ENCODE measurements at regions not wholly inside any gene's neighbourhood (a gene's known extent, or its start where the extent isn't known, plus 50 kb on each side); places are given as distances from the start of the nearest gene placed in this dataset.
"Not testable (repeated sequence)": the region's sequence is repeated elsewhere in the genome, so short reads cannot be mapped to it uniquely, and the experiment has no call there.

- H3K4me3 ChIP-seq (ENCODE audit: control insufficient read depth, low read depth, low read length), result no peak overlapping the region
- TF ChIP-seq CTCF (conservative IDR thresholded peaks at IDR 0.05; ENCODE audit: control insufficient read depth, insufficient read depth, low read depth, low read length), result no peak
- DNase-seq (ENCODE audit: low read depth), result no peak
Measured at GRCh38 chr16:10250137-10250828, 68.1 kb upstream of the GRIN2A start.

GRCh38 chr16:10252155-10252554 is 69.9 kb upstream of the GRIN2A start:
- no peak for TF ChIP-seq CTCF (conservative IDR thresholded peaks at IDR 0.05; ENCODE audit: control insufficient read depth, insufficient read depth, low read depth, low read length)
- no peak overlapping the region for H3K4me3 ChIP-seq (ENCODE audit: control insufficient read depth, low read depth, low read length)
- no peak for DNase-seq (ENCODE audit: low read depth)

- no peak for DNase-seq (ENCODE audit: low read depth)
- no peak for TF ChIP-seq CTCF (conservative IDR thresholded peaks at IDR 0.05; ENCODE audit: control insufficient read depth, insufficient read depth, low read depth, low read length)
- H3K4me3 ChIP-seq (ENCODE audit: control insufficient read depth, low read depth, low read length), result no peak overlapping the region
Measured at GRCh38 chr16:10253409-10253808, 71.2 kb upstream of the GRIN2A start.

GRCh38 chr16:10255728-10256127 is 73.5 kb upstream of the GRIN2A start:
- DNase-seq (ENCODE audit: low read depth), result no peak
- TF ChIP-seq CTCF (conservative IDR thresholded peaks at IDR 0.05; ENCODE audit: control insufficient read depth, insufficient read depth, low read depth, low read length), result no peak
- H3K4me3 ChIP-seq (ENCODE audit: control insufficient read depth, low read depth, low read length), result no peak overlapping the region

DNA sequence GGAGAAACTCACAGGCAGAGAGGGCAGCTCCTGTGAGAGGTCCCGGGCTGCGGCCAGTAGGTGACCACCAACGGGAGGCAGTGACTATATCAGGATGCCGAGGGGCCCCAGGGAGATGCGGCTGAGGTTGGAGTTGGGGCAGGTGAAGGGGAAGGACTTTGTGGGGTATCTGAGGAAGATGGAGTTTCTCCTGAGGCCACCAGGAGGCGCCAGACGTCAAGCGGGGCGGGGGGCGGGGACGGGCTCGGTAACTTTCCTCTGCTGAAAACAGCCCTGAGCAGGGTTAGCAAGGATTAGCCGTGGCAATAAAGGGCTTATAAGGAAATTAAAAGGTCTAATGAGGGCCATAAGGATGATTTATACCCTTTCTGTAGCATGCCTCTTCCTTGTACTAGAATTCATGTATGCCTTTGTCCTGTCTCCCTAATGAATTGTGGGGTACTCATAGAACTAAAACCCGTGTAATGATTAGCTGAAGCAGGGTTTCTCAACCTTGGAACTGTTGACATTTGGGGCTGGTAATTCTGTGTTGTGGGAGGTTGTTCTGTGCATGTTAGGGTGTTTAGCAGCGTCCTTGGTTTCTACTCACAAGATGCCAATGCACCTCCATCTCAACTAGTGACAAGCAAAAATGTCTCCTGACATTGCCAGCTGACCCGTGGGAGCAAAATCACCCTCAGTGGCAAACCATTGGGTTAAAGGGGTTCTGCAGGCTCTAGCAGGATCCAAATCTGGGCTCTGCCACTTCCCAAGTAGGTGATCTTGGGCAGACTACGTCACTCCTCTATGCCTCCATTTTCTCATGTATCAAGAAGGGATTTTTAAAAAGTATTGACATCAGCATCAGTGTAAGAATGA is 74.8 kb upstream of the GRIN2A start:
- H3K4me3 ChIP-seq (ENCODE audit: control insufficient read depth, low read depth, low read length), result no peak overlapping the region
- peak; percentile 75 for TF ChIP-seq CTCF (conservative IDR thresholded peaks at IDR 0.05; ENCODE audit: control insufficient read depth, insufficient read depth, low read depth, low read length)
- DNase-seq (ENCODE audit: low read depth), result peak; percentile 20

DNA sequence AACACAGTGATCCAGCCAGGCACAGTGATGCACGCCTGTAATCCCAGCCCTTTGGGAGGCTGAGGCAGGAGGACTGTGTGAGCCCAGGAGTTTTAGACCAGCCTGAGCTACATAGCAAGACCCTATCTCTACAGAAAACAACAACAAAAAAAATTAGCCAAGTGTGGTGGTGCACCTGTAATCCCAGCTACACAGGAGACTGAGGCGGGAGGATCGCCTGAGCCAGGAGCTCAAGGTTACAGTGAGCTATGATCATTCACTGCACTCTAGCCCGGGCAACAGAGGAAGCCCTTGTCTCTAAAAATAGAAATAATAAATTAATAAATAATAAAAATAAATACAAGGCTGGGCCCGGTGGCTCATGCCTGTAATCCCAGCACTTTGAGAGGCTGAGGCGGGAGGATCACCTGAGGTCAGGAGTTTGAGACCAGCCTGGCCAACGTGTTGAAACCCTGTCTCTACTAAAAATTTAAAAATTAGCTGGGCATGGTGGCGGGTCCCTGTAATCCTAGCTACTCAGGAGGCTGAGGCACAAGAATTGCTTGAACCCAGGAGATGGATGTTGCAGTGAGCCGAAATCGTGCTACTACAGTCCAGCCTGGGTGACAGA is 75.5 kb upstream of the GRIN2A start:
- DNase-seq (ENCODE audit: low read depth); H3K4me3 ChIP-seq (ENCODE audit: control insufficient read depth, low read depth, low read length): not testable (repeated sequence)

DNA sequence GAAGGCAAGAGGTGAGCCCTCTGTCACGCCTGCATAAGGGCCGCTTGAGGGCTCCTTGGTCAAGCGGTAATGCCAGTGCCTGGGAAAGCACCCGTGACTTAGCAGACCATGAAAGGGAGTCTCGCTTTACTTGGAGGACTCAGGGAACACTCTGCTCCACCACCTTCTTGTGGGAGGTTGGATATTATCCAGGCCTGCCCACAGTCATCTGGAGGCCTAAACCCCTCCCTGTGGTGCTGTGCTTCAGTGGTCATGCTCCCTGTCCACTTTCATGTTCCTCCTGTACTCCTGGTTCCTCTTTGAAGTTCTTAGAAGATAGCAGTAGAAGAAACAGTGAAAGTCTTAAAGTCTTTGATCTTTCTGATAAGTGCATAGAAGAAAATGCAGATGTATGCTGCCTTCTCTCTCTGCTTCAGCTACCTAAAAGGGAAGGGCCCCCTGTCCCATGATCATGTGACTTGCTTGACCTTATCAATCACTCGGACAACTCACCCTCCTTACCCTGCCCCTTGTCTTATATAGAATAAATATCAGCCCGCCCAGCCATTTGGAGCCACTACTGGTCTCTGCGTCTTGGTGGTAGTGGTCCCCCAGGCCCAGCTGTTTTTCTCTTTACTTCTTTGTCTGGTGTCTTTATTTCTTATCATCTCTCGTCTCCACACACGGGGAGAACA is 76.8 kb upstream of the GRIN2A start:
- not testable (repeated sequence) for H3K4me3 ChIP-seq (ENCODE audit: control insufficient read depth, low read depth, low read length); DNase-seq (ENCODE audit: low read depth)
